ENCODE measurements at regions not wholly inside any gene's neighbourhood (a gene's known extent, or its start where the extent isn't known, plus 50 kb on each side); places are given as distances from the start of the nearest gene placed in this dataset.

GRCh38 chr2:236820763-236821344, 251.2 kb downstream of the ACKR3 start:
- TF ChIP-seq CTCF (IDR thresholded peaks at IDR 0.05; ENCODE audit: low read depth, low read length), result no peak
- in situ Hi-C loops (cut with HindIII; ENCODE audit: low sequenced_read_pairs), result no loop called here
- no peak overlapping the region for H3K4me3 ChIP-seq (ENCODE audit: low read depth, low read length)

GRCh38 chr2:236823041-236823629, 253.5 kb downstream of the ACKR3 start:
- DNase-seq (ENCODE audit: low read depth, low spot score), result no peak
- in situ Hi-C loops (cut with HindIII; ENCODE audit: low sequenced_read_pairs), result no loop called here
- no peak overlapping the region for H3K4me3 ChIP-seq (ENCODE audit: low read depth, low read length)
- no peak for TF ChIP-seq CTCF (IDR thresholded peaks at IDR 0.05; ENCODE audit: low read depth, low read length)

More at GRCh38 chr2:236820763-236821344, 251.2 kb downstream of the ACKR3 start:
- no peak for DNase-seq (ENCODE audit: low read depth, low spot score)

DNA sequence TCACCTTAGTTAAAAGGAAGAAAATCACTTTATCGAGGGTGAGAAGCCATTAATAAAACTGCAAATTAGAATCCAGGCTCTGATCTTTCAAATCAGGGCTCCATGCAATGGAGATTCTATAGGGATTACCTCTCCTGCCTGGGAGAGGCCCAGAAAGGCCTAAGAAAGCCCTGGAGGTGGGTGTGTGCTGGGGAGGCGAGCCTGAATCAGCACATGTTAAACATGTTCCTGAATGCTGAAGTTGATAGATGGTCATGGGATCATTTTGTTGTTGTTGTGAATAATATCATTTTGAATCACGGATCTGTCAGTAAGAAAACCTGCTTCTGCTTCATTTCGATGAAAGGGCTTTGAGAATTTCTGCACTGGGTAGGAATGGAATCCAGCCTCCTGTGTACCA, 254.3 kb downstream of the ACKR3 start:
- H3K4me3 ChIP-seq (ENCODE audit: low read depth, low read length), result no peak overlapping the region
- in situ Hi-C loops (cut with HindIII; ENCODE audit: low sequenced_read_pairs), result no loop called here
- DNase-seq (ENCODE audit: low read depth, low spot score), result no peak
- no peak for TF ChIP-seq CTCF (IDR thresholded peaks at IDR 0.05; ENCODE audit: low read depth, low read length)

GRCh38 chr2:236824836-236825235, 255.2 kb downstream of the ACKR3 start:
- in situ Hi-C loops (cut with HindIII; ENCODE audit: low sequenced_read_pairs), result no loop called here
- DNase-seq (ENCODE audit: low read depth, low spot score), result no peak

DNA sequence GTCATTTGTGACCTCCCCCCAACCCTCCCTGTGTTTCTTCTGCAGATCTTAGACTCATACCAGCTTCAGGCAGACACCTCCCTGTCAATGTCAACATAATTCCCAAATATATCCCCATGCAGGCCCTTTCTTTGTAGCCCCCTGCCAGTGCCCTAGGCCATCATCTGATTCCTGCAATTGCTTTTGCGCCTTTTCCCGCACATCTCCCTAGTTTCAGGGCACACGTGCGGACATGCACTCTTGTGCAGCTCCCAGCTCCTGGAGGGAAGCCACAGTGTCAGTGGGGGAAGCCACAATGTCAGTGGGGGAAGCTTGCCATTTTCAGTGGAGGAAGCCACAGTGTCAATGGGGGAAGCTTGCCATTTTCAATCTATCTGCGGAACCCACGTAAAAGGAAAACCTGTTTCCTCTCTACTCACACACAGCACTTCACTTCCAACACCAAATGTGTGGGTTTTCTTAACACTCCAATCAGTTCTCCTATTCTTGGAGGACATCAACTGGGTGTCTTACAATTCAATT, 256.4 kb downstream of the ACKR3 start:
- DNase-seq (ENCODE audit: low read depth, low spot score), result no peak
- no peak overlapping the region for H3K4me3 ChIP-seq (ENCODE audit: low read depth, low read length)
- in situ Hi-C loops (cut with HindIII; ENCODE audit: low sequenced_read_pairs), result no loop called here
- TF ChIP-seq CTCF (IDR thresholded peaks at IDR 0.05; ENCODE audit: low read depth, low read length), result no peak

More at GRCh38 chr2:236824836-236825235, 255.2 kb downstream of the ACKR3 start:
- TF ChIP-seq CTCF (IDR thresholded peaks at IDR 0.05; ENCODE audit: low read depth, low read length), result no peak
- no peak overlapping the region for H3K4me3 ChIP-seq (ENCODE audit: low read depth, low read length)

GRCh38 chr2:236826606-236827156, 257.1 kb downstream of the ACKR3 start:
- in situ Hi-C loops (cut with HindIII; ENCODE audit: low sequenced_read_pairs), result no loop called here
- no peak for DNase-seq (ENCODE audit: low read depth, low spot score)
- TF ChIP-seq CTCF (IDR thresholded peaks at IDR 0.05; ENCODE audit: low read depth, low read length), result no peak
- H3K4me3 ChIP-seq (ENCODE audit: low read depth, low read length), result no peak overlapping the region

Measured in astrocyte of the spinal cord (primary cell).